Erythroblast (primary cell): ENCODE measurements at regions not wholly inside any gene's neighbourhood (a gene's known extent, or its start where the extent isn't known, plus 50 kb on each side); places are given as distances from the start of the nearest gene placed in this dataset.

Source experiments
- DNase-seq, 2 experiments: peaks; one replicate each; lab custom pipeline; 2025; lab: John Stamatoyannopoulos, UW
- GATA1 ChIP-seq: IDR thresholded peaks from 2 replicates; pipeline ENCODE4 v1.6.1; 2011; ENCODE audit warnings: low read depth, mild to moderate bottlenecking, control low read depth, low read length, moderate library complexity
- POLR2A ChIP-seq: IDR thresholded peaks from 2 replicates; pipeline ENCODE4 v1.6.1; 2011; ENCODE audit warnings: mild to moderate bottlenecking, low read length

DNA sequence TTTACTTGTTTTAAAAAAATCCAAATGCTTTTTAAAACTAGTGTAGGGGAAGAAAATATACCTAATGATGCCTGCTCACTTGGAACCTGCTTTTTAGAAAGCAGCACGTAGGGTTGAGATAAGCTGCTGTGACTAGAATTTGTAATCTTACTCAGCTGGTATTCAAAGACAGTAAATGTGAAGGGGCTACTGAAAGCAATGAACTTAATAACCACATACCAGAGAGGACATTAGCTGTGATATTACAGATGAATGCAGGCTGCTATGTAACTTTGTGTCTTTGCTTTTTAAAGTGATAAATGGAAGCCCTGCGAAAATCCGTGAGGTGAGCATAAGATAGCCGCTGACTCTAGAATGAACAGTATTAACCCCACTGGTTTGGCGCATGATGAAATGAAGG lies 124.1 kb downstream of the TRIML1 start:
- TF ChIP-seq POLR2A (no peak), GATA1 (no peak)
- DNase-seq: no peak

GRCh38 chr4:188266386-188266785 lies 127.1 kb downstream of the TRIML1 start:
- TF ChIP-seq POLR2A: no peak
- no peak for TF ChIP-seq GATA1
- DNase-seq: no peak

DNA sequence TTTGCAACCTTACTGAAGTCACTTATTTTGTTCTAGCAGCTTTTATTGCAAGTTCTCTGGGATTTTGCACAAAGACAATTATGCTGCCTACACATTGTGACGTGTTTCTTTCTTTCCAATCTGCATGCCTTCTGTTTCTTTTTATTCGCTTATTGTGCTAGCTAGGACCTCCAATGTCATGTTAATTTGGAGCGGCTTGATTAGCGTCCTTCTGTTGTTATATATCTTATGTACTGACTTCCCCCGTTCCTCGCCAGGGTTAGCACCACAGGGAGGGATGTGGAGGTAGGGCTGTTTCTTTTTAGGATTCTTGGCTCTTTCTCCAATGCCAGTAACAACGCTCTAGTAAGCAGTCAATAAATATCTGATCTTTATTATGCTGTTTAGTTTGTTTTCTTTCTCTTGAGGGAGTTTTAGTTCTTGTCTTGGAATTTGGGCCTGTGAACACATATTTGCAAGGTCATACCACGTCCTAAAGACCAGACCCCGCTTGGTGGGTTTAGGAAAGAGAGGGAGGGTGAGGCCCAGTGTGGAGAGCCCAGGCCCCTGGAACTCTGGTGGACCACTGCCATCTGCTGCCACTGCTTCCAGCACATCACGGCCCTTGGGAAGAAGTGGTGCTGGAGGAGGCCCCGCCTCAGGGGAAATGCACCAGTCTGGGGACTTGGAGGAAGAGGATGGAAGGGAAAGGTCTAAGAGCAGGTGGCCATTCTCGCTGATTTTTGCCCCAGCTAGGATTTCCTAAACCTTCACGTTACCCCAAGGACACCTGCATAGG lies 129.1 kb downstream of the TRIML1 start:
- TF ChIP-seq POLR2A: no peak
- no peak for TF ChIP-seq GATA1
- DNase-seq: no peak

- no peak for DNase-seq
- TF ChIP-seq POLR2A (no peak), GATA1 (no peak)
Observed at GRCh38 chr4:188270273-188271069, 131.2 kb downstream of the TRIML1 start.

DNA sequence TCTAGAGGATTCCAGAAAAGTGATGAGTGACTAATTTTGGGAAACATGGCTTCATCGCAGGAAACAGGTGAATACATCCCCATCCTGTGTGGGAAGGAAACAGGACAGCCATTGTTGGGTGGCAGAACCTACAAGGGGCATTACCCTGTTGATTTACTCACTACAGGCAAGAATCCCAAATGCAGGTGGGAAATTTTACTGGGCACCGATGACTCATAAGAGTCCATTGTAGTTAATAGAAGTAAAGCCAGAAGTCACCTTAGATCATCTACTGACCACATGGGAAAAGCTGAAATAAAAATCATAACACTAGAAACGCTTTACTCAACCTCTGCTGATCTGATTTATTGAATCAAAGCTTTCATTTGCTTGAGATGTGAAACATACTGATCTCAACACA lies 136.4 kb downstream of the TRIML1 start:
- no peak for TF ChIP-seq POLR2A
- no peak for TF ChIP-seq GATA1
- DNase-seq: no peak

GRCh38 chr4:188279184-188279583 lies 139.9 kb downstream of the TRIML1 start:
- TF ChIP-seq POLR2A (no peak), GATA1 (no peak)
- no peak for DNase-seq

GRCh38 chr4:188282471-188283232 lies 143.4 kb downstream of the TRIML1 start:
- TF ChIP-seq GATA1 (no peak), POLR2A (no peak)
- no peak for DNase-seq

GRCh38 chr4:188287169-188287894 lies 148.1 kb downstream of the TRIML1 start:
- no peak for DNase-seq
- TF ChIP-seq GATA1 (no peak), POLR2A (no peak)

GRCh38 chr4:188289531-188290125 lies 150.4 kb downstream of the TRIML1 start:
- TF ChIP-seq POLR2A (no peak), GATA1 (no peak)
- DNase-seq: no peak

DNA sequence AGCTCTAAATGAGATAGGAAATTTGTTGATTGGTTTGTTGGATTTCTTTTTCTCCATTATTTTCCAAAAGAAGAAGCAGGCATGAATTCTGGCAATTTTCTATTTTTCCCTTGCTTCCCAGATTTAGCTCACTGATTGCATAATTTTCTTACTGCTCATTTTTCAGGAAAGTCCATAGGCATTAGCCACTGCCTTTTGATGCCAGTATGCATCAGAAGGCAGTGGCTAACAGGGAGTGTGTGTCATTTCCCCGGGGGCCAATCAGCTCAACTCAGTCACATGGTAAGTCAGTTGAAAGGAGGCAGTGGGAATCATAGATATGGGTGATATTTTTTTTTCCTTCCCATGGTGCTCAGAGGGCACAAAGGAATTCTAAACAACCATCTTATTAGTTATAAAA lies 156.7 kb downstream of the TRIML1 start:
- TF ChIP-seq POLR2A (no peak), GATA1 (no peak)
- no peak for DNase-seq

GRCh38 chr4:188296331-188296730 lies 157.1 kb downstream of the TRIML1 start:
- DNase-seq: no peak
- no peak for TF ChIP-seq POLR2A
- no peak for TF ChIP-seq GATA1

- no peak for TF ChIP-seq POLR2A
- no peak for TF ChIP-seq GATA1
Observed at GRCh38 chr4:188297873-188298272, 158.6 kb downstream of the TRIML1 start.

DNA sequence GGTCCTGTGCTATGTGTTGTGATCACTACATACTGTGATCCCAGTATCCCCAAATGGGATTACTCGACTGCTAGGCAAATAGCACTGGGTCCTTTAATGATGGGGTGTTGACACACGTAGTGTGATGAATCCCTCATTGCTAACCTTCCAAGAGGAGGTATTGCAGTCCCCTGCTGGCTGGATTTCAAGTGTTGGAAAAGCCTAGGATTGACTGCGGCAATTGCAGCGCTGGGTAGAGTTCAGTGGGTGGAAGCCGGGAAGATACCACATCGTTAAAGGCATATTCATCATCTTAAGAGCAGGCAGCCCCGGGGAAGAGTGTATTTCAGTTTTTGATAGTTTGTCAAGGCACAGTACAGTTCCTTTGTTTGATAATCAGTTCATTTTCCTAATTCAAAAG lies 159.9 kb downstream of the TRIML1 start:
- no peak for DNase-seq
- TF ChIP-seq GATA1 (no peak), POLR2A (no peak)

More at GRCh38 chr4:188297873-188298272, 158.6 kb downstream of the TRIML1 start:
- DNase-seq: no peak
